Mesenchymal stem cell (in vitro differentiated cells and primary cell): ENCODE measurements at regions not wholly inside any gene's neighbourhood (a gene's known extent, or its start where the extent isn't known, plus 50 kb on each side); places are given as distances from the start of the nearest gene placed in this dataset.

Experiments used
- DNase-seq: peaks from one replicate; pipeline ENCODE4 v3.0.0-alpha.2; 2013
- H2AFZ ChIP-seq: one replicate; pipeline ENCODE4 v1.6.1; 2013; ENCODE audit warnings: low read depth, mild to moderate bottlenecking, control low read depth, inconsistent platforms, low read length, moderate library complexity
- H2AK5ac ChIP-seq: 2 replicates; pipeline ENCODE4 v1.6.1; 2013; ENCODE audit warnings: low read length, moderate library complexity, mild to moderate bottlenecking, inconsistent platforms; ENCODE audit not compliant: severe bottlenecking
- H2BK120ac ChIP-seq: one replicate; pipeline ENCODE4 v1.6.1; 2013; ENCODE audit warnings: low read depth, mild to moderate bottlenecking, inconsistent platforms, low read length, moderate library complexity
- H2BK12ac ChIP-seq, 2 experiments: one replicate each; pipeline ENCODE4 v1.6.1; 2013; ENCODE audit warnings: inconsistent platforms in 2 of 2, low read length in 2 of 2, mild to moderate bottlenecking in 2 of 2, moderate library complexity in 2 of 2, control low read depth in 1 of 2
- H2BK15ac ChIP-seq: one replicate; pipeline ENCODE4 v1.6.1; 2013; ENCODE audit warnings: mild to moderate bottlenecking, low read depth, inconsistent platforms; ENCODE audit not compliant: poor library complexity, severe bottlenecking
- H2BK5ac ChIP-seq: 2 replicates; pipeline ENCODE4 v1.6.1; 2013; ENCODE audit warnings: low read depth, mild to moderate bottlenecking, low read length, control low read depth, inconsistent platforms; ENCODE audit not compliant: poor library complexity, severe bottlenecking
- H3K14ac ChIP-seq, 2 experiments: one replicate each; pipeline ENCODE4 v1.6.1; 2013; ENCODE audit warnings: inconsistent platforms in 2 of 2, low read length in 2 of 2, control low read depth in 1 of 2, mild to moderate bottlenecking in 1 of 2, moderate library complexity in 1 of 2
- H3K18ac ChIP-seq, 2 experiments: one replicate each; pipeline ENCODE4 v1.6.1; 2013; ENCODE audit warnings: inconsistent platforms in 2 of 2, low read length in 2 of 2, control low read depth in 1 of 2, low read depth in 1 of 2, mild to moderate bottlenecking in 1 of 2
- H3K23ac ChIP-seq, 2 experiments: one replicate each; pipeline ENCODE4 v1.6.1; 2013; ENCODE audit warnings: inconsistent platforms in 2 of 2, low read length in 2 of 2, mild to moderate bottlenecking in 2 of 2, moderate library complexity in 2 of 2, control low read depth in 1 of 2
- H3K27ac ChIP-seq: 2 replicates; pipeline ENCODE4 v1.5.1; 2013; ENCODE audit warnings: mild to moderate bottlenecking, moderate library complexity, low read length, control low read depth, inconsistent platforms; ENCODE audit not compliant: poor library complexity, severe bottlenecking
- H3K27me3 ChIP-seq, 2 experiments: 2 replicates each; pipeline versions ENCODE4 v1.6.1 to v1.7.0; 2013; ENCODE audit warnings: low read length in 2 of 2, mild to moderate bottlenecking in 2 of 2, moderate library complexity in 2 of 2, control low read depth in 1 of 2, inconsistent platforms in 1 of 2; ENCODE audit not compliant: control insufficient read depth in 1 of 2, insufficient read depth in 1 of 2
- H3K36me3 ChIP-seq, 2 experiments: 2 replicates each; pipeline versions ENCODE4 v1.6.1 to v1.7.0; 2013; ENCODE audit warnings: low read length in 2 of 2, control low read depth in 1 of 2, inconsistent platforms in 1 of 2, low read depth in 1 of 2, mild to moderate bottlenecking in 1 of 2; ENCODE audit not compliant: insufficient read depth in 2 of 2, control insufficient read depth in 1 of 2
- H3K4ac ChIP-seq, 2 experiments: one replicate each; pipeline ENCODE4 v1.6.1; 2013; ENCODE audit warnings: inconsistent platforms in 2 of 2, low read length in 2 of 2, mild to moderate bottlenecking in 2 of 2, moderate library complexity in 2 of 2, control low read depth in 1 of 2, low read depth in 1 of 2
- H3K4me1 ChIP-seq: 2 replicates; pipeline ENCODE4 v1.6.1; 2013; ENCODE audit warnings: low read depth, low read length, control low read depth; ENCODE audit not compliant: control insufficient read depth, insufficient read depth
- H3K4me2 ChIP-seq: 2 replicates; pipeline ENCODE4 v1.6.1; 2013; ENCODE audit warnings: low read length, mild to moderate bottlenecking, inconsistent platforms; ENCODE audit not compliant: poor library complexity, severe bottlenecking
- H3K4me3 ChIP-seq, 2 experiments: 2 replicates each; pipeline versions ENCODE4 v1.5.1 to v1.7.0; 2013; ENCODE audit warnings: low read length in 2 of 2, mild to moderate bottlenecking in 2 of 2, control low read depth in 1 of 2, low read depth in 1 of 2; ENCODE audit not compliant: insufficient read depth in 1 of 2
- H3K79me1 ChIP-seq: replicated peaks from 2 replicates; pipeline ENCODE4 v1.6.1; 2013; ENCODE audit warnings: mild to moderate bottlenecking, control low read depth, low read length, inconsistent platforms; ENCODE audit not compliant: poor library complexity, severe bottlenecking
- H3K9ac ChIP-seq: 2 replicates; pipeline ENCODE4 v1.7.0; 2013; ENCODE audit warnings: mild to moderate bottlenecking, low read length, moderate library complexity
- H3K9me3 ChIP-seq: 2 replicates; pipeline ENCODE4 v1.7.0; 2013; ENCODE audit warnings: mild to moderate bottlenecking, low read length; ENCODE audit not compliant: control insufficient read depth
- H4K8ac ChIP-seq: one replicate; pipeline ENCODE4 v1.6.1; 2013; ENCODE audit warnings: inconsistent platforms, mild to moderate bottlenecking, low read length, moderate library complexity
- H4K91ac ChIP-seq: one replicate; pipeline ENCODE4 v1.6.1; 2013; ENCODE audit warnings: mild to moderate bottlenecking, low read length, inconsistent platforms
- WGBS: methylation state at CpG from one replicate; pipeline ENCODE4 v1.1.7; 2013; ENCODE audit warnings: mixed read lengths; 5-methylcytosine and 5-hydroxymethylcytosine counted together

DNA sequence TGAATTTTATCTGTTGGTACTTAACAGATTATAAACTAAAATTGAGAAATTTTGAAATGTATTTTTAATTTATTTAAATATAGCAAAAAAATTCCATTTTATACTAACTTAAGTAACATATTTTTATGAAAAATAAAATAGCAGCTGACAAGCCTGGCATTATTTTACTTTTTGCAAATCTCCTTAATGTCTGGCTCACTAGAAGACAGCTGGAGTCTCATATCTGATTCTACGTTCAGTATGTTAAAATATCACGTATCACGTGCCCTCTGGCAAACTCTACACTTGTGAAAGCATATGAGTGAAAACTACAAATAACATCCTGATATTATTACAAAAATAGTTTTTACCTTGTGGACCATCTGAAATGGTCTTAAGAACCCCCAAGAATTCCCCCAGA is 513.2 kb upstream of the NBEA start:
- Histone ChIP-seq H2BK15ac (no peak overlapping the region), H2AK5ac (no peak overlapping the region), H3K23ac (no peak overlapping the region), H2BK5ac (no peak overlapping the region), H3K79me1 (no peaks in the 10 kb centered on the region), H2BK120ac (no peak overlapping the region), H3K18ac (no peak overlapping the region), H3K14ac (no peak overlapping the region), H3K9ac (no peak overlapping the region), H3K4ac (no peak overlapping the region), H3K9me3 (no peaks in the 10 kb centered on the region), H3K4me2 (no peak overlapping the region), H3K4me3 (no peak overlapping the region), H3K4me1 (no peaks in the 10 kb centered on the region), H4K8ac (no peak overlapping the region), H4K91ac (no peak overlapping the region), H2BK12ac (no peak overlapping the region), H3K27ac (no peak overlapping the region), H3K27me3 (no peaks in the 10 kb centered on the region), H3K36me3 (no peaks in the 10 kb centered on the region), H2AFZ (no peak overlapping the region)
- WGBS, result 91% methylated on average over 3 of the region's 3 CpGs
- DNase-seq, result no peak

DNA sequence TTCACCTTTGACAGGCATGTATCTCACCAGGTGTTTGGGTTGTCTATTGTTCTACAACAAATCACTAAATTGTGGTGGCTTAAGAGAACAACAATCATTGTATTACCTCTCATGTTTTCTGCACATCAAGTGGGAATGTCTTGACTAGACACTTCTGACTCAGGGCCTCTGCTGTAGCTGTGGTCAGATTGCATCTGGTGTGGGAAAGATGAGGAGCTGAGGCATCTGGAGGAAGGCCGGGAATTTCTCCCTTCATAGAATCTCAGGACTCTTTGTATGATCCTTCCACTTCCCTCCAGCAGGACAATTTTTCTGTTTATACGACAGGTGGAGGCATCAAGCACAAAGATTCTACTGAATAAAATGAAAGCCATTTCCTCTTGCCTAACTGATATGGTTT is 511.8 kb upstream of the NBEA start:
- Histone ChIP-seq H3K9me3 (no peaks in the 10 kb centered on the region), H3K4ac (no peak overlapping the region), H2AK5ac (no peak overlapping the region), H2BK5ac (no peak overlapping the region), H3K4me2 (no peak overlapping the region), H3K4me1 (no peaks in the 10 kb centered on the region), H3K79me1 (no peaks in the 10 kb centered on the region), H3K27me3 (no peaks in the 10 kb centered on the region), H2BK12ac (no peak overlapping the region), H3K9ac (no peak overlapping the region), H3K27ac (no peak overlapping the region), H2AFZ (no peak overlapping the region), H3K36me3 (no peaks in the 10 kb centered on the region), H4K91ac (no peak overlapping the region), H3K18ac (no peak overlapping the region), H2BK15ac (no peak overlapping the region), H3K4me3 (no peak overlapping the region), H4K8ac (no peak overlapping the region), H3K23ac (no peak overlapping the region), H3K14ac (no peak overlapping the region), H2BK120ac (no peak overlapping the region)
- 88% methylated on average over 2 of the region's 2 CpGs for WGBS
- peak; percentile 25 for DNase-seq

DNA sequence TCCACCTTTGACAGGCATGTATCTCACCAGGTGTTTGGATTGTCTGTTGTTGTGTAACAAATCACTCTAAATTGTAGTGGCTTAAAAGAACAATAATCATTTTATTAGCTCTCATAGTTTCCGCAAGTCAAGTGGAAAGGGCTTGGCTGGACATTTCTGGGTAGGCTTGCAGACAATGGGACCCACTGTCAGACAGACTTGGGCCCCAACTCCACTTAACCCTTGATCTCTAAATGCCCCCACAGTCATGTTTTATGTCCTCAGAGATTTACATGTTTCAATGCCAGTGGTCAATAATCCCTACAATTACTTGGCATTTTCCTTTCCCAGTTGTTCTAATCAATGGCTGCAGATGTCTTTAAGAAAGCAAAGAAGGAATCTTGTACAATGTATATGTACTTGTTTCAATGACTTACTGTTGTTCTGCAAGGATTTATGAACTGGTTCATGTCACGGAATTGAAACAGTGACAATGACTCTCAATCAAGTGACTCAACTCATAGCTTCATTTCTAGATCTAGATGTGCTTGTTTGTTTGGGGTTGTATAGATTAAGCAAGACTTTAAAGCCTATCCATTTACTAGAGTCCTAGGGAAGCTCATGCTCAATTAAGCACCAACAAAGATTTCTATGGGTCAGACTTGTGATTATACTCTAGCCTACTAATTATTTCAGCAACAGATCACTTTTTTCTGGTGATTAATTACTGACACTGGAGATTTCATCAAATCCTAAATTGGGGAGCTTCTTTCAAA is 510.1 kb upstream of the NBEA start:
- 74% methylated on average over 2 of the region's 2 CpGs for WGBS
- no peak for DNase-seq
- no peak overlapping the region for H3K27ac ChIP-seq

DNA sequence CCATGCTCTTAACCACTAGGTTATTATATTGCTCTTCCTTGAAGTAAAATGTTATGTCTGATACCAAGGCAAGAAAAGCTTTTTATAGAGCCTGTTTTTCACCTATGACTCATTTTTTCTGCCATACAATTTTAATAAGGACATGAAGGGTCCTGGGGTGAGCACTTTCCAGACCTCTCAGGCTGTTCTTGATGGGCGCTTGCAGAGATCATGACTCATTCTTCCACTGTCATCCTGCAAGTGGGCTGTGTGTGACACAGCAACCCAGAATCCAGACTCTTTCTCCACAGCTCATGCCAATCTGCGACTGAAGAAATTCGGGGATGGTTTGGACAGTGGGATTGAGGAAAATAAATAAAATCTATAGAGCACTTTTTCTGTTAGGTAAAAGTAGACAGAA is 506.7 kb upstream of the NBEA start:
- H3K9me3 ChIP-seq, result no peaks in the 10 kb centered on the region
- H2BK15ac ChIP-seq, result no peak overlapping the region
- no peaks in the 10 kb centered on the region for H3K27me3 ChIP-seq
- H2BK12ac ChIP-seq, result no peak overlapping the region
- no peaks in the 10 kb centered on the region for H3K36me3 ChIP-seq
- no peak overlapping the region for H2AFZ ChIP-seq
- 0% methylated on average over 1 of the region's 3 CpGs for WGBS
- no peak overlapping the region for H2BK120ac ChIP-seq
- H3K4ac ChIP-seq, result no peak overlapping the region
- H3K14ac ChIP-seq, result no peak overlapping the region
- H4K8ac ChIP-seq, result no peak overlapping the region
- peak; percentile 74 for DNase-seq
- H2BK5ac ChIP-seq, result no peak overlapping the region
- H3K4me2 ChIP-seq, result no peak overlapping the region
- H3K4me1 ChIP-seq, result no peaks in the 10 kb centered on the region
- no peak overlapping the region for H3K27ac ChIP-seq
- H3K18ac ChIP-seq, result no peak overlapping the region
- H3K9ac ChIP-seq, result no peak overlapping the region
- no peak overlapping the region for H3K4me3 ChIP-seq
- no peak overlapping the region for H3K23ac ChIP-seq
- H3K79me1 ChIP-seq, result no peaks in the 10 kb centered on the region
- H4K91ac ChIP-seq, result no peak overlapping the region
- H2AK5ac ChIP-seq, result no peak overlapping the region

More for the DNA sequence above, 510.1 kb upstream of the NBEA start:
- H3K36me3 ChIP-seq, result no peaks in the 10 kb centered on the region
- no peak overlapping the region for H3K4ac ChIP-seq
- H3K4me1 ChIP-seq, result no peaks in the 10 kb centered on the region
- no peak overlapping the region for H2BK5ac ChIP-seq
- H2BK15ac ChIP-seq, result no peak overlapping the region
- no peak overlapping the region for H3K23ac ChIP-seq
- no peak overlapping the region for H3K18ac ChIP-seq
- H3K14ac ChIP-seq, result no peak overlapping the region
- no peaks in the 10 kb centered on the region for H3K9me3 ChIP-seq
- H3K4me2 ChIP-seq, result no peak overlapping the region
- H2BK12ac ChIP-seq, result no peak overlapping the region
- H2AFZ ChIP-seq, result no peak overlapping the region
- H4K91ac ChIP-seq, result no peak overlapping the region
- H4K8ac ChIP-seq, result no peak overlapping the region
- H3K9ac ChIP-seq, result no peak overlapping the region
- H2BK120ac ChIP-seq, result no peak overlapping the region
- no peak overlapping the region for H2AK5ac ChIP-seq
- H3K4me3 ChIP-seq, result no peak overlapping the region
- H3K27me3 ChIP-seq, result no peaks in the 10 kb centered on the region
- no peaks in the 10 kb centered on the region for H3K79me1 ChIP-seq
